HepG2 (cell line): ENCODE measurements at regions not wholly inside any gene's neighbourhood (a gene's known extent, or its start where the extent isn't known, plus 50 kb on each side); places are given as distances from the start of the nearest gene placed in this dataset.

Experiments used
- CEBPB ChIP-seq: IDR thresholded peaks from 2 replicates; pipeline ENCODE4 v1.6.1; 2011; ENCODE audit warnings: low read depth, low read length, improper control_type of control experiment, borderline replicate concordance
- FOXA3 ChIP-seq: IDR thresholded peaks from 2 replicates; pipeline ENCODE4 v1.6.1; 2016; ENCODE audit warnings: missing genetic modification reagents, missing compliant biosample characterization
- FOXP4 ChIP-seq: sonication (generic); formaldehyde crosslinking; IDR thresholded peaks from 2 replicates; pipeline ENCODE4 v1.4.0; 2020; ENCODE audit warnings: missing genetic modification reagents
- GATAD2A ChIP-seq: IDR thresholded peaks from 2 replicates; pipeline ENCODE4 v1.6.1; 2016
- HMG20A ChIP-seq: IDR thresholded peaks from 2 replicates; pipeline ENCODE4 v1.6.1; 2016; ENCODE audit warnings: borderline replicate concordance
- HNF4A ChIP-seq: sonication (generic); formaldehyde crosslinking; IDR thresholded peaks from 2 replicates; pipeline ENCODE4 v1.4.0; 2020; ENCODE audit warnings: missing genetic modification reagents
- HOMEZ ChIP-seq: IDR thresholded peaks from 2 replicates; pipeline ENCODE4 v1.6.1; 2016; ENCODE audit warnings: low read depth
- KDM2A ChIP-seq: sonication (generic); formaldehyde crosslinking; IDR thresholded peaks from 2 replicates; pipeline ENCODE4 v1.4.0; 2020; ENCODE audit warnings: low read depth, missing genetic modification reagents, borderline replicate concordance
- KLF6 ChIP-seq: IDR thresholded peaks from 2 replicates; pipeline ENCODE4 v1.8.0; 2016; ENCODE audit warnings: missing biosample characterization, missing genetic modification reagents
- MIXL1 ChIP-seq: IDR thresholded peaks from 2 replicates; pipeline ENCODE4 v1.6.1; 2016
- POGZ ChIP-seq: sonication (generic); formaldehyde crosslinking; IDR thresholded peaks from 2 replicates; pipeline ENCODE4 v1.4.0; 2020; ENCODE audit warnings: mild to moderate bottlenecking, missing genetic modification reagents
- RXRB ChIP-seq: IDR thresholded peaks from 2 replicates; pipeline ENCODE4 v1.6.1; 2016; ENCODE audit warnings: borderline replicate concordance, missing genetic modification reagents, missing compliant biosample characterization
- SOX5 ChIP-seq: IDR thresholded peaks from 2 replicates; pipeline ENCODE4 v1.6.1; 2016; ENCODE audit warnings: borderline replicate concordance
- SRSF4 ChIP-seq: fragments of 200-400 bp; formaldehyde crosslinking; IDR thresholded peaks from one replicate; pipeline ENCODE4 v1.6.1; 2018; ENCODE audit warnings: mild to moderate bottlenecking, low read depth, low read length, moderate library complexity; ENCODE audit not compliant: poor library complexity, severe bottlenecking
- SUZ12 ChIP-seq: fragments of 150-350 bp; IDR thresholded peaks from 2 replicates; pipeline ENCODE4 v1.6.1; 2014; ENCODE audit warnings: low read depth, low read length
- TEF ChIP-seq: sonication (generic); formaldehyde crosslinking; IDR thresholded peaks from 2 replicates; pipeline ENCODE4 v1.5.0; 2020; ENCODE audit warnings: missing genetic modification reagents
- ZEB1 ChIP-seq: IDR thresholded peaks from 2 replicates; pipeline ENCODE4 v1.6.1; 2012; ENCODE audit warnings: mild to moderate bottlenecking, low read depth, inconsistent platforms; ENCODE audit not compliant: insufficient replicate concordance
- ZMYM3 ChIP-seq: sonication (generic); formaldehyde crosslinking; IDR thresholded peaks from 2 replicates; pipeline ENCODE4 v1.5.1; 2020; ENCODE audit warnings: mild to moderate bottlenecking, missing genetic modification reagents
- ZNF7 ChIP-seq: IDR thresholded peaks from 2 replicates; pipeline ENCODE4 v1.6.1; 2016; ENCODE audit warnings: missing biosample characterization, missing genetic modification reagents
- ZNF710 ChIP-seq: sonication (generic); formaldehyde crosslinking; IDR thresholded peaks from 2 replicates; pipeline ENCODE4 v1.5.0; 2020; ENCODE audit warnings: mild to moderate bottlenecking, missing genetic modification reagents, borderline replicate concordance
- TF ChIP-seq, protein P1 (sequence below): IDR thresholded peaks from 2 replicates; pipeline ENCODE4 v1.6.1; 2016; ENCODE audit warnings: mild to moderate bottlenecking
- TF ChIP-seq, protein P2 (sequence below): sonication (generic); formaldehyde crosslinking; IDR thresholded peaks from 2 replicates; pipeline ENCODE4 v1.5.0; 2020; ENCODE audit warnings: mild to moderate bottlenecking, missing genetic modification reagents

- TF ChIP-seq ZNF710 (0 out of 2 replicates have a peak, but pooled peaks have one; percentile 29), MIXL1 (CRISPR knock-in tag) (peak; percentile 83), HNF4A (CRISPR knock-in tag) (peak; percentile 72), KLF6 (CRISPR knock-in tag) (no peak), HOMEZ (CRISPR knock-in tag) (peak; percentile 60; the same call in 1 of the 2 replicates), ZMYM3 (CRISPR knock-in tag) (no peak), HMG20A (CRISPR knock-in tag) (peak; percentile 45; the same call in 1 of the 2 replicates), CEBPB (no peak), ZEB1 (no peak), SUZ12 (no peak), FOXP4 (CRISPR knock-in tag) (peak; percentile 69; the same call in 1 of the 2 replicates), FOXA3 (CRISPR knock-in tag) (peak; percentile 11; the same call in 1 of the 2 replicates), TEF (CRISPR knock-in tag) (peak; percentile 88; the same call in 1 of the 2 replicates), KDM2A (no peak), RXRB (CRISPR knock-in tag) (peak; percentile 47; the same call in 1 of the 2 replicates), GATAD2A (CRISPR knock-in tag) (0 out of 2 replicates have a peak, but pooled peaks have one; percentile 13), POGZ (0 out of 2 replicates have a peak, but pooled peaks have one; percentile 48), SOX5 (CRISPR knock-in tag) (peak; percentile 29; the same call in 1 of the 2 replicates), SRSF4 (no peak), ZNF7 (CRISPR knock-in tag) (no peak)
- TF ChIP-seq, protein P1, sequence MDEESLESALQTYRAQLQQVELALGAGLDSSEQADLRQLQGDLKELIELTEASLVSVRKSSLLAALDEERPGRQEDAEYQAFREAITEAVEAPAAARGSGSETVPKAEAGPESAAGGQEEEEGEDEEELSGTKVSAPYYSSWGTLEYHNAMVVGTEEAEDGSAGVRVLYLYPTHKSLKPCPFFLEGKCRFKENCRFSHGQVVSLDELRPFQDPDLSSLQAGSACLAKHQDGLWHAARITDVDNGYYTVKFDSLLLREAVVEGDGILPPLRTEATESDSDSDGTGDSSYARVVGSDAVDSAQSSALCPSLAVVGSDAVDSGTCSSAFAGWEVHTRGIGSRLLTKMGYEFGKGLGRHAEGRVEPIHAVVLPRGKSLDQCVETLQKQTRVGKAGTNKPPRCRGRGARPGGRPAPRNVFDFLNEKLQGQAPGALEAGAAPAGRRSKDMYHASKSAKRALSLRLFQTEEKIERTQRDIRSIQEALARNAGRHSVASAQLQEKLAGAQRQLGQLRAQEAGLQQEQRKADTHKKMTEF = 0 out of 2 replicates have a peak, but pooled peaks have one; percentile 35
- TF ChIP-seq, protein P2, sequence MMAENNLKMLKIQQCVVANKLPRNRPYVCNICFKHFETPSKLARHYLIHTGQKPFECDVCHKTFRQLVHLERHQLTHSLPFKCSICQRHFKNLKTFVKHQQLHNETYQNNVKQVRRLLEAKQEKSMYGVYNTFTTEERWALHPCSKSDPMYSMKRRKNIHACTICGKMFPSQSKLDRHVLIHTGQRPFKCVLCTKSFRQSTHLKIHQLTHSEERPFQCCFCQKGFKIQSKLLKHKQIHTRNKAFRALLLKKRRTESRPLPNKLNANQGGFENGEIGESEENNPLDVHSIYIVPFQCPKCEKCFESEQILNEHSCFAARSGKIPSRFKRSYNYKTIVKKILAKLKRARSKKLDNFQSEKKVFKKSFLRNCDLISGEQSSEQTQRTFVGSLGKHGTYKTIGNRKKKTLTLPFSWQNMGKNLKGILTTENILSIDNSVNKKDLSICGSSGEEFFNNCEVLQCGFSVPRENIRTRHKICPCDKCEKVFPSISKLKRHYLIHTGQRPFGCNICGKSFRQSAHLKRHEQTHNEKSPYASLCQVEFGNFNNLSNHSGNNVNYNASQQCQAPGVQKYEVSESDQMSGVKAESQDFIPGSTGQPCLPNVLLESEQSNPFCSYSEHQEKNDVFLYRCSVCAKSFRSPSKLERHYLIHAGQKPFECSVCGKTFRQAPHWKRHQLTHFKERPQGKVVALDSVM (CRISPR knock-in tag) = 0 out of 2 replicates have a peak, but pooled peaks have one; percentile 42
Observed at GRCh38 chr3:191131305-191131704, 67.7 kb upstream of the OSTN start (continued).
